Ascending aorta (tissue), 2 donors: ENCODE measurements at regions not wholly inside any gene's neighbourhood (a gene's known extent, or its start where the extent isn't known, plus 50 kb on each side); places are given as distances from the start of the nearest gene placed in this dataset.
"Not testable (repeated sequence)": the region's sequence is repeated elsewhere in the genome, so short reads cannot be mapped to it uniquely, and the experiment has no call there.

ENCODE experiments used
- DNase-seq, 2 donors: peaks; one replicate each; pipeline ENCODE4 v3.0.0-alpha.2; 2019; ENCODE audit warnings: low spot score in 2 of 2
- H3K27ac ChIP-seq, 2 donors: fragments of 200-600 bp; sonication (generic); one replicate each; pipeline ENCODE4 v1.5.1; 2016 to 2017; ENCODE audit warnings: mild to moderate bottlenecking in 1 of 2
- H3K27me3 ChIP-seq: fragments of 200-600 bp; sonication (generic); one replicate; pipeline ENCODE4 v1.5.1; 2017
- H3K36me3 ChIP-seq, 2 donors: fragments of 200-600 bp; sonication (generic); one replicate each; pipeline ENCODE4 v1.5.1; 2016
- H3K4me1 ChIP-seq, 2 donors: fragments of 200-600 bp; sonication (generic); one replicate each; pipeline ENCODE4 v1.5.1; 2016 to 2017; ENCODE audit warnings: mild to moderate bottlenecking in 1 of 2
- H3K4me3 ChIP-seq, 2 donors: fragments of 200-600 bp; sonication (generic); one replicate each; pipeline ENCODE4 v1.5.1; 2016 to 2017; ENCODE audit warnings: mild to moderate bottlenecking in 1 of 2
- H3K9me3 ChIP-seq, 2 donors: fragments of 200-600 bp; sonication (generic); one replicate each; pipeline ENCODE4 v1.5.1; 2016
- CTCF ChIP-seq, 3 experiments: fragments of 200-600 bp in 2 of 3; fragments of 450-650 bp in 1 of 3; sonication (generic) in 2 of 3; IDR thresholded peaks; one replicate each; pipeline ENCODE4 v1.5.1; 2016 to 2019; ENCODE audit warnings: antibody characterized with exemption in 3 of 3, mild to moderate bottlenecking in 1 of 3, moderate library complexity in 1 of 3
- intact Hi-C: fragments of 100-400 bp; cut with DNase I; formaldehyde crosslinking; loops from one replicate; pipeline ENCODE4 v1.15.1; 2023

- DNase-seq: no peak
These were observed 302.3 kb upstream of the RGS6 start for GRCh38 chr14:71629765-71630492.

GRCh38 chr14:71631030-71631429 lies 301.2 kb upstream of the RGS6 start:
- H3K27me3 ChIP-seq, H3K4me3 ChIP-seq, DNase-seq, H3K27ac ChIP-seq, H3K9me3 ChIP-seq, intact Hi-C loops, H3K4me1 ChIP-seq, H3K36me3 ChIP-seq: not testable (repeated sequence)

More at GRCh38 chr14:71629765-71630492, 302.3 kb upstream of the RGS6 start:
- Histone ChIP-seq H3K27me3 (no peaks in the 10 kb centered on the region), H3K4me1 (no peaks in the 10 kb centered on the region), H3K27ac (no peak overlapping the region), H3K36me3 (peaks cover 0 to 6% of the 10 kb centered on the region in 2 donors), H3K9me3 (peaks cover 5 to 6% of the 10 kb centered on the region in 2 donors), H3K4me3 (no peak overlapping the region)
- TF ChIP-seq CTCF (IDR thresholded peaks at IDR 0.05): no peak
- intact Hi-C loops: no loop called here

DNA sequence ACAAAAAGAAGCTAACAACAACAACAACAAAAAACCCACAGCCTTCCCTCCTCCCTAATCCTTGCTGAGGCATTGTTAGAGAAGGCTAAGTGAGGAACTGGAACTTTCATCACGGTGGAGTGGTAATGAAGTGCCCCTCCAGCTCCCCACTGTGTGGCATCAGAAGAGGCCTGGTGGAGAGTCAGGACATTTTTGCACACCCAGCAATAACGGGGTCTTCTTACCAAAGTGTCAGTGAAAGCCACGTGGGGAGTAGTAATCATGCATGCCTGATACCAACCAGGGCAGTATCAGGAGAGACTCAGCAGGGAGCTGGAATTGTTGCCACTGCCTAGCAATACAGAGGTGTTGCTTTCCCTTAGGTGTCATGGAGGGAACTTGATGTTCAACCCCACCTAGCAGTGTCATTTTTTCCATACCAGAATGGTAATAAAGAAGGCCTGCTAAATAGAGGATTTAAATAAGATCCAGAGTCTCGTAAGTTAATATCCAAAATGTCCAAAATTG lies 299.7 kb upstream of the RGS6 start:
- no peak for TF ChIP-seq CTCF (IDR thresholded peaks at IDR 0.05)
- Histone ChIP-seq H3K27ac (no peak overlapping the region), H3K4me3 (no peak overlapping the region), H3K27me3 (no peaks in the 10 kb centered on the region), H3K9me3 (peaks cover 5 to 6% of the 10 kb centered on the region in 2 donors), H3K4me1 (no peaks in the 10 kb centered on the region), H3K36me3 (peaks cover 0 to 6% of the 10 kb centered on the region in 2 donors)
- no peak for DNase-seq
- intact Hi-C loops: no loop called here

- Histone ChIP-seq H3K36me3 (peaks cover 0 to 6% of the 10 kb centered on the region in 2 donors), H3K27ac (no peak overlapping the region), H3K4me3 (no peak overlapping the region), H3K9me3 (peaks cover 5 to 6% of the 10 kb centered on the region in 2 donors), H3K4me1 (no peaks in the 10 kb centered on the region), H3K27me3 (no peaks in the 10 kb centered on the region)
- DNase-seq: no peak
- intact Hi-C loops: no loop called here
- no peak for TF ChIP-seq CTCF (IDR thresholded peaks at IDR 0.05)
These were observed 296.2 kb upstream of the RGS6 start for GRCh38 chr14:71636076-71636475.

DNA sequence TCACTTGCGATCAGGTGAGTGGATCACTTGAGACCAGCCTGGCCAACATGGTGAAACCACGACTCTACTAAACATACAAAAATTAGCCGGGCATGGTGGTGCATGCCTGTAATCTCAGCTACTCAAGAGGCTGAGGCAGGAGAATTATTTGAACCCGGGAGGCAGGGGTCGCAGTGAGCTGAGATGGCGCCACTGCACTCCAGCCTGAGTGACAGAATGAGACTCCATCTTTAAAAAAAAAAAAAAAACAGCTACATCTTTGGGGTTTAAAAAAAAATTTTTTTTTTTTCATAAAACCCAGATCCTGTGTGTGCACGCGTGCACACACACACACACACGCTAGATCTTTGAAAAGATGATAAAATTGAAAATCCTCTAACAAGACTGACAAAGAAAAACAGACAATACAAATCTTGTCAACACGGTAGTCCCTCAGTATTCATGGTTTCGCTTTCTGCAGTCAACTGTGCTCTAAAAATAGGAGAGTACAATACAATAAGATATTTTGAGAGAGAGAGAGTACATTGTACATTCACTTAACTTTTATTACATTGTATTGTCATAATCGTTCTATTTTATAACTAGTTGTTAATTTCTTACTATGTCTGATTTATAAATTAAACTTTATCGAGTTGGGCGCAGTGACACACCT lies 295.3 kb upstream of the RGS6 start:
- Histone ChIP-seq H3K9me3 (peaks cover 5 to 6% of the 10 kb centered on the region in 2 donors), H3K4me1 (no peaks in the 10 kb centered on the region), H3K27ac (no peak overlapping the region), H3K4me3 (no peak overlapping the region), H3K27me3 (no peaks in the 10 kb centered on the region), H3K36me3 (peaks cover 0 to 6% of the 10 kb centered on the region in 2 donors)
- intact Hi-C loops: no loop called here
- no peak for TF ChIP-seq CTCF (IDR thresholded peaks at IDR 0.05)
- no peak for DNase-seq

DNA sequence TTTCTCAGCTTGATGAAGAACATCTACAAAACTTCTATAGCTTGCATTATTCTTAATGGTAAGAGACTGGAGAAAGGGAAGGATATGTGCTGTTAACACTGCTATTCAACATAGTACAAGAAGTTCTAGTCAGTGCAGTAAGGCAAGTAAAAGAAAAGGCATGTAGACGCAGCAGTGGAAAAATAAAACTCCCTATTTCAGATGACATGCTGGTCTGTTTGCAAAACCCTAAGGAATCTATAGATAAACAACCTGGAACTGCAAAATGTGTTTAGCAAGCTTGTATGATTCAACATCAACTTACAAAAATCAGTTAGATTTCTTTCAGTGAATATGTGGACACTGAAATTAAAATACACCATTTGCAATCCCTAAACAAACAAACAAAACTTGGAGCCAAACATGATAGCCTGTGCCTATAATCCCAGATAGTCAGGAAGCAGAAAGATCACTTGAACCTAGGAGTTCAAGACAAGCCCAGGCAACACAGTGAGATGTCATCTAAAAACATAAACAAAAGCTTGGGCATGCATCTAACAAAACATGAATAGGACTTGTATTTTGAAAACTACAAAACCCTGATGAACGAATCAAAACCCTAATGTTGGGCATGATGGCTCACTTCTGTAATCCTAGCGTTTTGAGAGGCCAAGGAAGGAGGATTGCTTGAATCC lies 293.6 kb upstream of the RGS6 start:
- TF ChIP-seq CTCF (IDR thresholded peaks at IDR 0.05): no peak
- H3K4me3 ChIP-seq: no peak overlapping the region
- intact Hi-C loops: no loop called here

More for the DNA sequence above, 293.6 kb upstream of the RGS6 start:
- Histone ChIP-seq H3K27ac (no peak overlapping the region), H3K9me3 (peaks cover 6 to 14% of the 10 kb centered on the region in 2 donors), H3K36me3 (peaks cover 0 to 6% of the 10 kb centered on the region in 2 donors), H3K4me1 (no peaks in the 10 kb centered on the region), H3K27me3 (no peaks in the 10 kb centered on the region)
- no peak for DNase-seq
